A549 (cell line): ENCODE measurements at regions not wholly inside any gene's neighbourhood (a gene's known extent, or its start where the extent isn't known, plus 50 kb on each side); places are given as distances from the start of the nearest gene placed in this dataset.

ENCODE experiments used
- ATAC-seq, 2 experiments: fragments of 200-7000 bp in 1 of 2; fragments of >200 bp in 1 of 2; cut with Nextera tagmentation in 1 of 2; cut with Tn5 transposase in 1 of 2; 3 replicates each; pipeline versions ENCODE4 v1.8.0 to v1.9.1; 2018 to 2020; ENCODE audit warnings: mild to moderate bottlenecking in 1 of 2, moderate library complexity in 1 of 2
- CTCF ChIA-PET: fragments of 300-600 bp; sonication (Branson Sonifier 250); formaldehyde crosslinking; extraction: SDS; loops from one replicate; lab custom pipeline; 2021; ENCODE audit warnings: antibody characterized with exemption, inconsistent platforms; lab: Yijun Ruan, JAX
- POLR2A ChIA-PET: fragments of 350-600 bp; formaldehyde crosslinking; extraction: SDS; loops from one replicate; lab custom pipeline; 2021; ENCODE audit warnings: antibody characterized with exemption, inconsistent platforms; lab: Yijun Ruan, JAX
- DNase-seq, 2 experiments: peaks; one replicate each; pipeline versions ENCODE4 v3.0.0 to v3.0.0-alpha.2; 2011 to 2016; ENCODE audit warnings: low read depth in 1 of 2, low spot score in 1 of 2
- FAIRE-seq: peaks from 2 replicates; lab custom pipeline; 2011; peaks lifted over from hg19 to GRCh38; lab: Jason Lieb, UNC
- H3K27ac ChIP-seq, 2 experiments: fragments of >200 bp; sonication (Bioruptor Twin); formaldehyde crosslinking; 3 replicates each; pipeline ENCODE4 v1.5.1; 2016 to 2017
- H3K4me1 ChIP-seq: fragments of >200 bp; sonication (Bioruptor Twin); formaldehyde crosslinking; 3 replicates; pipeline ENCODE4 v1.6.1; 2016
- H3K4me2 ChIP-seq: fragments of >200 bp; sonication (Bioruptor Twin); formaldehyde crosslinking; 3 replicates; pipeline ENCODE4 v1.6.1; 2016
- H3K4me3 ChIP-seq: fragments of >200 bp; sonication (Bioruptor Twin); formaldehyde crosslinking; 3 replicates; pipeline ENCODE4 v1.5.1; 2016
- H3K9me3 ChIP-seq: fragments of >200 bp; sonication (Bioruptor Twin); formaldehyde crosslinking; 3 replicates; pipeline ENCODE4 v1.6.1; 2016
- CHD4 ChIP-seq: fragments of 200-600 bp; sonication (generic); IDR thresholded peaks from 2 replicates; pipeline ENCODE4 v1.6.1; 2016; ENCODE audit warnings: antibody characterized with exemption, mild to moderate bottlenecking, borderline replicate concordance
- EHMT2 ChIP-seq: fragments of 200-600 bp; sonication (generic); IDR thresholded peaks from 2 replicates; pipeline ENCODE4 v1.6.1; 2016; ENCODE audit warnings: antibody characterized with exemption, low read depth, mild to moderate bottlenecking, moderate library complexity
- EP300 ChIP-seq, 2 experiments: fragments of >200 bp; sonication (Bioruptor Twin); formaldehyde crosslinking; IDR thresholded peaks; 2 replicates in 1 of 2; 3 replicates in 1 of 2; pipeline ENCODE4 v1.6.1; 2016 to 2017
- ESRRA ChIP-seq: fragments of 150-350 bp; IDR thresholded peaks from 2 replicates; pipeline ENCODE4 v1.6.1; 2014; ENCODE audit warnings: mild to moderate bottlenecking, low read length, borderline replicate concordance
- FOSB ChIP-seq: fragments of 250-450 bp; sonication (Bioruptor Pico); IDR thresholded peaks from 2 replicates; pipeline ENCODE4 v1.5.0; 2020; ENCODE audit warnings: mild to moderate bottlenecking, moderate library complexity
- FOXS1 ChIP-seq: fragments of 250-450 bp; sonication (Bioruptor Pico); IDR thresholded peaks from 2 replicates; pipeline ENCODE4 v1.5.0; 2020; ENCODE audit warnings: mild to moderate bottlenecking, moderate library complexity
- HEYL ChIP-seq: fragments of 250-450 bp; sonication (Bioruptor Pico); IDR thresholded peaks from 2 replicates; pipeline ENCODE4 v1.8.0; 2021; ENCODE audit warnings: mild to moderate bottlenecking, moderate library complexity
- HOXB13 ChIP-seq: fragments of 250-450 bp; sonication (Bioruptor Pico); IDR thresholded peaks from 2 replicates; pipeline ENCODE4 v1.5.0; 2020; ENCODE audit warnings: low read depth, mild to moderate bottlenecking, moderate library complexity
- HOXB5 ChIP-seq: fragments of 250-450 bp; sonication (Bioruptor Pico); IDR thresholded peaks from 2 replicates; pipeline ENCODE4 v1.5.0; 2020; ENCODE audit warnings: mild to moderate bottlenecking, moderate library complexity
- JUN ChIP-seq, 2 experiments: fragments of >200 bp; sonication (Bioruptor Twin); formaldehyde crosslinking; IDR thresholded peaks; 2 replicates in 1 of 2; 3 replicates in 1 of 2; pipeline ENCODE4 v1.6.1; 2016 to 2017
- JUNB ChIP-seq: fragments of >200 bp; sonication (Bioruptor Twin); formaldehyde crosslinking; IDR thresholded peaks from 2 replicates; pipeline ENCODE4 v1.6.1; 2016
- MAFK ChIP-seq: fragments of 450-650 bp; IDR thresholded peaks from 2 replicates; pipeline ENCODE4 v1.6.1; 2014; ENCODE audit not compliant: partially characterized antibody
- NFE2L2 ChIP-seq: fragments of 150-350 bp; conservative IDR thresholded peaks from 2 replicates; pipeline ENCODE4 v1.6.1; 2014; ENCODE audit warnings: low read length
- NPAS2 ChIP-seq: fragments of 250-450 bp; sonication (Bioruptor Pico); IDR thresholded peaks from 2 replicates; pipeline ENCODE4 v1.8.0; 2022; ENCODE audit warnings: mild to moderate bottlenecking, moderate library complexity, borderline replicate concordance
- PHF8 ChIP-seq: fragments of 200-600 bp; sonication (generic); IDR thresholded peaks from 2 replicates; pipeline ENCODE4 v1.6.1; 2016; ENCODE audit warnings: low read depth, mild to moderate bottlenecking, antibody characterized with exemption, moderate library complexity, borderline replicate concordance
- POLR2AphosphoS2 ChIP-seq: conservative IDR thresholded peaks from 2 replicates; pipeline ENCODE4 v1.6.1; 2012; ENCODE audit warnings: low read length, improper control_type of control experiment, inconsistent platforms
- RAD21 ChIP-seq, 2 experiments: fragments of >200 bp in 1 of 2; sonication (Bioruptor Twin) in 1 of 2; formaldehyde crosslinking in 1 of 2; IDR thresholded peaks in 1 of 2; conservative IDR thresholded peaks in 1 of 2; 2 replicates in 1 of 2; 3 replicates in 1 of 2; pipeline ENCODE4 v1.6.1; 2012 to 2018; ENCODE audit warnings: inconsistent platforms in 1 of 2
- RCOR1 ChIP-seq: fragments of 150-350 bp; IDR thresholded peaks from 2 replicates; pipeline ENCODE4 v1.6.1; 2014; ENCODE audit warnings: antibody characterized with exemption, low read length, low read depth
- RFX5 ChIP-seq: fragments of 450-650 bp; IDR thresholded peaks from 2 replicates; pipeline ENCODE4 v1.7.1; 2014; ENCODE audit warnings: antibody characterized with exemption, mild to moderate bottlenecking, moderate library complexity
- SMC3 ChIP-seq: fragments of >200 bp; sonication (Bioruptor Twin); formaldehyde crosslinking; IDR thresholded peaks from 3 replicates; pipeline ENCODE4 v1.6.1; 2018; ENCODE audit warnings: inconsistent platforms
- TP53 ChIP-seq: fragments of 250-450 bp; sonication (Bioruptor Pico); IDR thresholded peaks from 2 replicates; pipeline ENCODE4 v1.5.0; 2021; ENCODE audit warnings: mild to moderate bottlenecking, moderate library complexity
- ZC3H11A ChIP-seq: fragments of 450-650 bp; IDR thresholded peaks from 2 replicates; pipeline ENCODE4 v1.6.1; 2014; ENCODE audit warnings: antibody characterized with exemption, mild to moderate bottlenecking
- ZSCAN20 ChIP-seq: fragments of 250-450 bp; sonication (Bioruptor Pico); IDR thresholded peaks from 2 replicates; pipeline ENCODE4 v1.8.0; 2022; ENCODE audit warnings: mild to moderate bottlenecking, moderate library complexity
- WGBS: methylation state at CpG from one replicate; pipeline ENCODE4 v1.1.6; 2017; ENCODE audit errors: missing lambda C conversion rate; 5-methylcytosine and 5-hydroxymethylcytosine counted together
- TF ChIP-seq, protein P1 (sequence below): fragments of >200 bp; sonication (Bioruptor Twin); formaldehyde crosslinking; IDR thresholded peaks from 3 replicates; pipeline ENCODE4 v1.5.1; 2016
- TF ChIP-seq, protein P2 (sequence below): fragments of >200 bp; sonication (Bioruptor Twin); formaldehyde crosslinking; IDR thresholded peaks from 2 replicates; pipeline ENCODE4 v1.6.1; 2016
- TF ChIP-seq, protein P3 (sequence below): IDR thresholded peaks from 2 replicates; pipeline ENCODE4 v1.6.1; 2012
- TF ChIP-seq, protein P4 (sequence below): fragments of 250-450 bp; sonication (Bioruptor Pico); IDR thresholded peaks from 2 replicates; pipeline ENCODE4 v1.5.0; 2021; ENCODE audit warnings: mild to moderate bottlenecking, moderate library complexity, borderline replicate concordance
- TF ChIP-seq, protein P5 (sequence below): IDR thresholded peaks from 2 replicates; pipeline ENCODE4 v1.6.1; 2012; ENCODE audit warnings: low read depth, borderline replicate concordance

DNA sequence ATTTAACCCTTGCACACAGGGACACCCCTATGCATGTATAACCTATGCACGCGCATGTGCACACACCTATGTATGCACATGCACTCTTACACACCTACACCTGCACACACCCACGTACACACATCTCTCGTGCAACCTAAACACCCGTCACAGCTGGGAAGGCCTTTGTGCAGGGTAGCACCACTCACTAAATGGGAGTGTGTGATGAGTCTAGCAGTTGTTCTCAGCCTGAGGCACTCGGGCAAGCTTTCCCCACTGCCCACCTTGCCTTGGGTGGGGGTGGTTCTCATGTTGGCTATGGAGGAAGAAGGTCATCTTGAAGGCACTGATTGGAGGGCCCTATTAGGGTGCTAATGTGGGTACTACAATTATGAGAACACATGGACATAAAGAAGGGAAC lies 85.8 kb downstream of the DLL1 start:
- WGBS, result 21% methylated on average over 5 of the region's 6 CpGs
- ChIA-PET CTCF (no interaction called here), POLR2A (no interaction called here)
- H3K4me2 ChIP-seq, result no peak overlapping the region
- TF ChIP-seq HOXB5 (CRISPR knock-in tag) (no peak), HEYL (no peak), ZC3H11A (no peak), NPAS2 (CRISPR knock-in tag) (no peak), EP300 (IDR thresholded peaks at IDR 0.05) (no peak), HOXB13 (CRISPR knock-in tag) (no peak), RCOR1 (no peak), RAD21 (conservative IDR thresholded peaks at IDR 0.05 in 1 of 2, IDR thresholded peaks at IDR 0.05 in 1 of 2) (no peak), MAFK (no peak), SMC3 (no peak), CHD4 (no peak), POLR2AphosphoS2 (no peak), ZSCAN20 (CRISPR knock-in tag) (no peak), JUN (IDR thresholded peaks at IDR 0.05) (no peak)
- TF ChIP-seq, protein P1, sequence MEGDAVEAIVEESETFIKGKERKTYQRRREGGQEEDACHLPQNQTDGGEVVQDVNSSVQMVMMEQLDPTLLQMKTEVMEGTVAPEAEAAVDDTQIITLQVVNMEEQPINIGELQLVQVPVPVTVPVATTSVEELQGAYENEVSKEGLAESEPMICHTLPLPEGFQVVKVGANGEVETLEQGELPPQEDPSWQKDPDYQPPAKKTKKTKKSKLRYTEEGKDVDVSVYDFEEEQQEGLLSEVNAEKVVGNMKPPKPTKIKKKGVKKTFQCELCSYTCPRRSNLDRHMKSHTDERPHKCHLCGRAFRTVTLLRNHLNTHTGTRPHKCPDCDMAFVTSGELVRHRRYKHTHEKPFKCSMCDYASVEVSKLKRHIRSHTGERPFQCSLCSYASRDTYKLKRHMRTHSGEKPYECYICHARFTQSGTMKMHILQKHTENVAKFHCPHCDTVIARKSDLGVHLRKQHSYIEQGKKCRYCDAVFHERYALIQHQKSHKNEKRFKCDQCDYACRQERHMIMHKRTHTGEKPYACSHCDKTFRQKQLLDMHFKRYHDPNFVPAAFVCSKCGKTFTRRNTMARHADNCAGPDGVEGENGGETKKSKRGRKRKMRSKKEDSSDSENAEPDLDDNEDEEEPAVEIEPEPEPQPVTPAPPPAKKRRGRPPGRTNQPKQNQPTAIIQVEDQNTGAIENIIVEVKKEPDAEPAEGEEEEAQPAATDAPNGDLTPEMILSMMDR, result no peak
- TF ChIP-seq, protein P2, sequence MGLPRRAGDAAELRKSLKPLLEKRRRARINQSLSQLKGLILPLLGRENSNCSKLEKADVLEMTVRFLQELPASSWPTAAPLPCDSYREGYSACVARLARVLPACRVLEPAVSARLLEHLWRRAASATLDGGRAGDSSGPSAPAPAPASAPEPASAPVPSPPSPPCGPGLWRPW, result no peak
- TF ChIP-seq, protein P3, sequence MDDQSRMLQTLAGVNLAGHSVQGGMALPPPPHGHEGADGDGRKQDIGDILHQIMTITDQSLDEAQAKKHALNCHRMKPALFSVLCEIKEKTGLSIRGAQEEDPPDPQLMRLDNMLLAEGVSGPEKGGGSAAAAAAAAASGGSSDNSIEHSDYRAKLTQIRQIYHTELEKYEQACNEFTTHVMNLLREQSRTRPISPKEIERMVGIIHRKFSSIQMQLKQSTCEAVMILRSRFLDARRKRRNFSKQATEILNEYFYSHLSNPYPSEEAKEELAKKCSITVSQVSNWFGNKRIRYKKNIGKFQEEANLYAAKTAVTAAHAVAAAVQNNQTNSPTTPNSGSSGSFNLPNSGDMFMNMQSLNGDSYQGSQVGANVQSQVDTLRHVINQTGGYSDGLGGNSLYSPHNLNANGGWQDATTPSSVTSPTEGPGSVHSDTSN, result no peak
- TF ChIP-seq, protein P4, sequence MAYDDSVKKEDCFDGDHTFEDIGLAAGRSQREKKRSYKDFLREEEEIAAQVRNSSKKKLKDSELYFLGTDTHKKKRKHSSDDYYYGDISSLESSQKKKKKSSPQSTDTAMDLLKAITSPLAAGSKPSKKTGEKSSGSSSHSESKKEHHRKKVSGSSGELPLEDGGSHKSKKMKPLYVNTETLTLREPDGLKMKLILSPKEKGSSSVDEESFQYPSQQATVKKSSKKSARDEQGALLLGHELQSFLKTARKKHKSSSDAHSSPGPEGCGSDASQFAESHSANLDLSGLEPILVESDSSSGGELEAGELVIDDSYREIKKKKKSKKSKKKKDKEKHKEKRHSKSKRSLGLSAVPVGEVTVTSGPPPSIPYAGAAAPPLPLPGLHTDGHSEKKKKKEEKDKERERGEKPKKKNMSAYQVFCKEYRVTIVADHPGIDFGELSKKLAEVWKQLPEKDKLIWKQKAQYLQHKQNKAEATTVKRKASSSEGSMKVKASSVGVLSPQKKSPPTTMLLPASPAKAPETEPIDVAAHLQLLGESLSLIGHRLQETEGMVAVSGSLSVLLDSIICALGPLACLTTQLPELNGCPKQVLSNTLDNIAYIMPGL (CRISPR knock-in tag), result no peak
- no peak overlapping the region for H3K27ac ChIP-seq
- no peaks in the 10 kb centered on the region for H3K9me3 ChIP-seq
- ATAC-seq (no peak), DNase-seq (no peak), FAIRE-seq (no peak)
- no peak overlapping the region for H3K4me3 ChIP-seq
- H3K4me1 ChIP-seq, result no peaks in the 10 kb centered on the region

DNA sequence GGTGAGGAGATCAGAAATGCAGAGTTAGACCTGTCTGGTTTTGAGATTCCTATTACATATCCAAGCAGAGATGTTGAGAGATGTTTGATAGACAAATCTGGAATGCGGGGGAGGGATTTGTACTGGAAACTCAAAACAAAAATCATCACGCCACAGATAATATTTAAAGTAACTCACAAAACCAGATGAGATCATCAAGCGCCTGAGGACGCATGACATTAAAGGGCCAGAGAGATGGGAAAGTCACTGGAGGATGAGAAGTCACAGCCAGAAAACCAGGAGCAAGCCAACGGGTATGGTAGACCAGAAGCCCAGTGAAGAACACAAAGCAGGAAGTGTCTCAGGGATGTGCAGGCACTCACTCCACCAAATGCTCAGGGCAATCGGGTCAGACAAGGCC lies 87.7 kb downstream of the DLL1 start:
- FAIRE-seq (no peak), DNase-seq (no peak), ATAC-seq (no peak)
- Histone ChIP-seq H3K4me1 (no peaks in the 10 kb centered on the region), H3K9me3 (no peaks in the 10 kb centered on the region), H3K4me3 (no peak overlapping the region), H3K4me2 (no peak overlapping the region), H3K27ac (no peak overlapping the region)
- TF ChIP-seq EHMT2 (no peak), JUNB (no peak), ESRRA (no peak), TP53 (no peak), POLR2AphosphoS2 (no peak), NPAS2 (CRISPR knock-in tag) (no peak), RCOR1 (no peak), FOXS1 (no peak), FOSB (CRISPR knock-in tag) (no peak), MAFK (no peak), PHF8 (no peak), RFX5 (no peak), NFE2L2 (no peak)
- TF ChIP-seq, protein P4 (CRISPR knock-in tag), result no peak
- TF ChIP-seq, protein P3, result no peak
- TF ChIP-seq, protein P5, sequence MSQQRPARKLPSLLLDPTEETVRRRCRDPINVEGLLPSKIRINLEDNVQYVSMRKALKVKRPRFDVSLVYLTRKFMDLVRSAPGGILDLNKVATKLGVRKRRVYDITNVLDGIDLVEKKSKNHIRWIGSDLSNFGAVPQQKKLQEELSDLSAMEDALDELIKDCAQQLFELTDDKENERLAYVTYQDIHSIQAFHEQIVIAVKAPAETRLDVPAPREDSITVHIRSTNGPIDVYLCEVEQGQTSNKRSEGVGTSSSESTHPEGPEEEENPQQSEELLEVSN, result no peak
- ChIA-PET CTCF (no interaction called here), POLR2A (no interaction called here)
- 50% methylated on average over 6 of the region's 6 CpGs for WGBS
